Activated T-helper 17 cell treated with anti-CD3 and anti-CD28 coated beads, Interleukin-2, amount 50 U/mL, for 72 hours (primary cell): ENCODE measurements at regions not wholly inside any gene's neighbourhood (a gene's known extent, or its start where the extent isn't known, plus 50 kb on each side); places are given as distances from the start of the nearest gene placed in this dataset.

ENCODE experiments used
- ATAC-seq: fragments of 150-1000 bp; cut with Tn5 transposase; replicated peaks from 2 replicates; pipeline ENCODE4 v1.10.0; 2021; ENCODE audit warnings: mild to moderate bottlenecking, moderate library complexity
- H3K27ac Mint-ChIP-seq: one replicate; pipeline ENCODE4 v1.8.0; 2022; ENCODE audit warnings: mixed read lengths
- H3K27me3 Mint-ChIP-seq: one replicate; pipeline ENCODE4 v1.8.0; 2022; ENCODE audit warnings: mixed read lengths
- H3K36me3 Mint-ChIP-seq: one replicate; pipeline ENCODE4 v1.8.0; 2022; ENCODE audit warnings: low read depth, mild to moderate bottlenecking, mixed read lengths
- H3K4me1 Mint-ChIP-seq: one replicate; pipeline ENCODE4 v1.8.0; 2022; ENCODE audit warnings: mixed read lengths
- H3K4me3 Mint-ChIP-seq: one replicate; pipeline ENCODE4 v1.8.0; 2022; ENCODE audit warnings: mild to moderate bottlenecking, mixed read lengths
- H3K9me3 Mint-ChIP-seq: one replicate; pipeline ENCODE4 v1.8.0; 2022; ENCODE audit warnings: mixed read lengths

GRCh38 chr2:156147594-156148330 is 184.8 kb downstream of the NR4A2 start:
- Mint-ChIP-seq H3K27me3 (peaks cover 4% of the 10 kb centered on the region), H3K9me3 (no peaks in the 10 kb centered on the region), H3K27ac (no peak overlapping the region), H3K4me1 (no peaks in the 10 kb centered on the region), H3K4me3 (no peak overlapping the region), H3K36me3 (no peaks in the 10 kb centered on the region)
- peak; percentile 18 for ATAC-seq

- no peaks in the 10 kb centered on the region for H3K4me1 Mint-ChIP-seq
- ATAC-seq: no peak
- H3K27me3 Mint-ChIP-seq: peaks cover 3% of the 10 kb centered on the region
- H3K9me3 Mint-ChIP-seq: no peaks in the 10 kb centered on the region
- H3K4me3 Mint-ChIP-seq: no peak overlapping the region
- H3K36me3 Mint-ChIP-seq: no peaks in the 10 kb centered on the region
- no peak overlapping the region for H3K27ac Mint-ChIP-seq
Measured at GRCh38 chr2:156145976-156146375, 186.5 kb downstream of the NR4A2 start.

GRCh38 chr2:156145469-156145868 is 187.1 kb downstream of the NR4A2 start:
- no peak for ATAC-seq
- Mint-ChIP-seq H3K4me3 (no peak overlapping the region), H3K27ac (no peak overlapping the region), H3K27me3 (no peaks in the 10 kb centered on the region), H3K9me3 (no peaks in the 10 kb centered on the region), H3K4me1 (no peaks in the 10 kb centered on the region), H3K36me3 (no peaks in the 10 kb centered on the region)

- H3K4me1 Mint-ChIP-seq: no peaks in the 10 kb centered on the region
- H3K36me3 Mint-ChIP-seq: no peaks in the 10 kb centered on the region
- no peak overlapping the region for H3K4me3 Mint-ChIP-seq
- ATAC-seq: no peak
- no peaks in the 10 kb centered on the region for H3K9me3 Mint-ChIP-seq
- H3K27ac Mint-ChIP-seq: no peak overlapping the region
- peaks cover 3% of the 10 kb centered on the region for H3K27me3 Mint-ChIP-seq
Measured at GRCh38 chr2:156136566-156136965, 196.0 kb downstream of the NR4A2 start.

- Mint-ChIP-seq H3K9me3 (no peaks in the 10 kb centered on the region), H3K27me3 (peaks cover 3% of the 10 kb centered on the region), H3K4me1 (no peaks in the 10 kb centered on the region), H3K36me3 (no peaks in the 10 kb centered on the region), H3K4me3 (no peak overlapping the region), H3K27ac (no peak overlapping the region)
- no peak for ATAC-seq
Measured at GRCh38 chr2:156134887-156135286, 197.6 kb downstream of the NR4A2 start.

- no peaks in the 10 kb centered on the region for H3K9me3 Mint-ChIP-seq
- H3K4me1 Mint-ChIP-seq: no peaks in the 10 kb centered on the region
- no peak overlapping the region for H3K27ac Mint-ChIP-seq
- H3K27me3 Mint-ChIP-seq: peaks cover 7% of the 10 kb centered on the region
- H3K4me3 Mint-ChIP-seq: no peak overlapping the region
- ATAC-seq: no peak
- no peaks in the 10 kb centered on the region for H3K36me3 Mint-ChIP-seq
Measured at GRCh38 chr2:156132941-156133340, 199.6 kb downstream of the NR4A2 start.

- Mint-ChIP-seq H3K9me3 (no peaks in the 10 kb centered on the region), H3K27ac (no peak overlapping the region), H3K36me3 (no peaks in the 10 kb centered on the region), H3K4me1 (no peaks in the 10 kb centered on the region), H3K4me3 (no peak overlapping the region), H3K27me3 (peaks cover 7% of the 10 kb centered on the region)
- ATAC-seq: no peak
Measured at GRCh38 chr2:156132130-156132529, 200.4 kb downstream of the NR4A2 start.

GRCh38 chr2:156129227-156129626 is 203.3 kb downstream of the NR4A2 start:
- peaks cover 6% of the 10 kb centered on the region for H3K27me3 Mint-ChIP-seq
- no peak for ATAC-seq
- no peak overlapping the region for H3K27ac Mint-ChIP-seq
- H3K36me3 Mint-ChIP-seq: no peaks in the 10 kb centered on the region
- no peaks in the 10 kb centered on the region for H3K4me1 Mint-ChIP-seq
- H3K4me3 Mint-ChIP-seq: no peak overlapping the region
- H3K9me3 Mint-ChIP-seq: no peaks in the 10 kb centered on the region

- no peaks in the 10 kb centered on the region for H3K4me1 Mint-ChIP-seq
- peaks cover 6% of the 10 kb centered on the region for H3K27me3 Mint-ChIP-seq
- no peaks in the 10 kb centered on the region for H3K9me3 Mint-ChIP-seq
- no peak overlapping the region for H3K4me3 Mint-ChIP-seq
- ATAC-seq: no peak
- H3K27ac Mint-ChIP-seq: no peak overlapping the region
- no peaks in the 10 kb centered on the region for H3K36me3 Mint-ChIP-seq
Measured at GRCh38 chr2:156125018-156125417, 207.5 kb downstream of the NR4A2 start.

- Mint-ChIP-seq H3K36me3 (no peaks in the 10 kb centered on the region), H3K27me3 (peaks cover 3% of the 10 kb centered on the region)
Measured at GRCh38 chr2:156124458-156124857, 208.1 kb downstream of the NR4A2 start.

GRCh38 chr2:156118753-156119416 is 213.6 kb downstream of the NR4A2 start:
- H3K4me1 Mint-ChIP-seq: no peaks in the 10 kb centered on the region
- no peak for ATAC-seq
- H3K36me3 Mint-ChIP-seq: no peaks in the 10 kb centered on the region
- H3K4me3 Mint-ChIP-seq: no peak overlapping the region
- no peak overlapping the region for H3K27ac Mint-ChIP-seq
- no peaks in the 10 kb centered on the region for H3K27me3 Mint-ChIP-seq
- no peaks in the 10 kb centered on the region for H3K9me3 Mint-ChIP-seq

More at GRCh38 chr2:156124458-156124857, 208.1 kb downstream of the NR4A2 start:
- no peak for ATAC-seq
- Mint-ChIP-seq H3K9me3 (no peaks in the 10 kb centered on the region), H3K4me3 (no peak overlapping the region), H3K27ac (no peak overlapping the region), H3K4me1 (no peaks in the 10 kb centered on the region)

GRCh38 chr2:156116113-156116512 is 216.4 kb downstream of the NR4A2 start:
- Mint-ChIP-seq H3K36me3 (no peaks in the 10 kb centered on the region), H3K27ac (no peak overlapping the region), H3K4me1 (no peaks in the 10 kb centered on the region), H3K27me3 (no peaks in the 10 kb centered on the region), H3K4me3 (no peak overlapping the region), H3K9me3 (no peaks in the 10 kb centered on the region)
- no peak for ATAC-seq

- H3K27ac Mint-ChIP-seq: no peak overlapping the region
- H3K4me3 Mint-ChIP-seq: no peak overlapping the region
- ATAC-seq: no peak
- no peaks in the 10 kb centered on the region for H3K36me3 Mint-ChIP-seq
- no peaks in the 10 kb centered on the region for H3K4me1 Mint-ChIP-seq
- no peaks in the 10 kb centered on the region for H3K9me3 Mint-ChIP-seq
- H3K27me3 Mint-ChIP-seq: no peaks in the 10 kb centered on the region
Measured at GRCh38 chr2:156115338-156115737, 217.2 kb downstream of the NR4A2 start.

GRCh38 chr2:156112323-156112722 is 220.2 kb downstream of the NR4A2 start:
- ATAC-seq: no peak
- no peak overlapping the region for H3K27ac Mint-ChIP-seq

GRCh38 chr2:156110890-156111289 is 221.6 kb downstream of the NR4A2 start:
- Mint-ChIP-seq H3K9me3 (no peaks in the 10 kb centered on the region), H3K27me3 (no peaks in the 10 kb centered on the region), H3K36me3 (no peaks in the 10 kb centered on the region), H3K4me1 (no peaks in the 10 kb centered on the region), H3K4me3 (no peak overlapping the region), H3K27ac (no peak overlapping the region)
- no peak for ATAC-seq

More at GRCh38 chr2:156112323-156112722, 220.2 kb downstream of the NR4A2 start:
- H3K4me3 Mint-ChIP-seq: no peak overlapping the region
- no peaks in the 10 kb centered on the region for H3K9me3 Mint-ChIP-seq
- no peaks in the 10 kb centered on the region for H3K27me3 Mint-ChIP-seq
- H3K36me3 Mint-ChIP-seq: no peaks in the 10 kb centered on the region
- no peaks in the 10 kb centered on the region for H3K4me1 Mint-ChIP-seq
